GM19240 (cell line): ENCODE measurements at regions not wholly inside any gene's neighbourhood (a gene's known extent, or its start where the extent isn't known, plus 50 kb on each side); places are given as distances from the start of the nearest gene placed in this dataset.

Source experiments
- DNase-seq: peaks from one replicate; pipeline ENCODE4 v3.0.0; 2011; ENCODE audit warnings: low spot score; ENCODE audit not compliant: insufficient read length

DNA sequence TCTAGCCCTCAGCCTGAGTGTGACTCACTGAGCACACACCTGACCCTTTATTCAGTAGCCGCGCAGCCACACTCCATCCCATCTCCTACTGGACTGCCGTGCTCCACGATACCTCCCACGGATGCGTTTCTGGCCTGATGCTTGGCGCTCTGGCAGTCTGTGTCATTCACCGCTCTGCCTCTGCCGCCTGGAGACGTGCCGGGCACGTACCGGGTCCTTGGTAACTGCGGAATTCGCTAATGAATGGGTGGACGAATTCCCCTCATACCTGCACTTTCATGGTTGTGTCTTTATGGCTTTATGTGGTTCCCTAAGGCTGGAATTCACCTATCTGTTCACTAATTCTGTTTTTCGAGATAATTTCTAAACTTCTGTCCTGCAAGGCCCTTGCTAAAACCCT lies 405.7 kb downstream of the QKI start:
- no peak for DNase-seq

DNA sequence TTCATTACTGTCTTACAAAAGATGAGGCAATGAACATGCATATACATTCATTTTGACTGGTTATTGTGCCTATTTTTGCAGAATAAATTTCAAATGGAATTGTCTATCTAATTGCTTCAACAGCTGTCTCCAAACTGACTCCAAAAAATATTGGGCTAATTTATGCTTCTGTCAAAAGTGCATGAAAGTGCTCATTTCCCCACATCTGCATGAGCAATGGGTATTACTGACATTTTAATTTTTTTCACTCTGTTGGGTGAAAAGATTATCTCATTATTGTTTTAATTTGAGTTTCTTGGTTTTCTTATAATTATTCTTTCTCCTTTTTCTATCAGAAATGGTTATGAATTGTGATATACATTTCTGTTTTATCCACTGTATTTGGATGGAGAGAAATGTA lies 404.2 kb downstream of the QKI start:
- DNase-seq: no peak

DNA sequence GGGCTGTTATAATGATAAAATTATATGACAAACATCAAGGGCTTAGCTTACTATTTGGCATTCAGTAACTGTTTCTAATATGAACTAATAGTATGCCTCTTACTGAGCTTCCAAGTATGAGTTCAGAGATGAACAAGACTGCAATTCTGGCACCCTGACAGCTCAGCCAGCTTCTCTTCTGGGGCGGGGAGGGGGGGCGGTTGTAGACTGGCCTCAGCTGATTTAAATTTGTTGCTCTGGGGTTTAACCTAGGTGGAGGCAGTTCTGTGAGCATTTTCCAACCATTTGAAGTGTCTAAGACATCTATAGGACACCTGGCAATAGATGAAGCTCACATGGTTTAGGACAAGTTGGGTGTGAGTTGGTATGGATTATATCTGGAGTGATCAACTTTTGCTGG lies 401.9 kb downstream of the QKI start:
- no peak for DNase-seq

DNA sequence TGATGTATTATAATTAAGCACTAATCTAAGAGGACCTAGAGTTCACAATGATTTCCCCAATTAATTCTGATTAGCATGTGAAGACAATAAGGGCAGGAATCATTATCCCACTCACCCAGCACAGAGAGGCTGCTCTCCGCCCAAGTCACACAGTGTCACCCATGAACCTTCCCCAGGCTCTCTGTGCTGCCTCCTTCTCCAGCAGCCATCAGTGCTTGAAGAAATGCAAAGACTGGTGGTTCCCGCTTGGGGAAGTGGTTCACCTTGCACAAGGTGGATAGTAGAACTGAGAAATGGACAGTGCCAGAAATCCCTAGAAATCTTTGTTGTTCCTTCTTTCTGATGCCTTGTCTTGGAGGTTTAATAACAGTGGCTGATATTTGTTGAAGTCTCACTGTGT lies 401.3 kb downstream of the QKI start:
- DNase-seq: no peak

DNA sequence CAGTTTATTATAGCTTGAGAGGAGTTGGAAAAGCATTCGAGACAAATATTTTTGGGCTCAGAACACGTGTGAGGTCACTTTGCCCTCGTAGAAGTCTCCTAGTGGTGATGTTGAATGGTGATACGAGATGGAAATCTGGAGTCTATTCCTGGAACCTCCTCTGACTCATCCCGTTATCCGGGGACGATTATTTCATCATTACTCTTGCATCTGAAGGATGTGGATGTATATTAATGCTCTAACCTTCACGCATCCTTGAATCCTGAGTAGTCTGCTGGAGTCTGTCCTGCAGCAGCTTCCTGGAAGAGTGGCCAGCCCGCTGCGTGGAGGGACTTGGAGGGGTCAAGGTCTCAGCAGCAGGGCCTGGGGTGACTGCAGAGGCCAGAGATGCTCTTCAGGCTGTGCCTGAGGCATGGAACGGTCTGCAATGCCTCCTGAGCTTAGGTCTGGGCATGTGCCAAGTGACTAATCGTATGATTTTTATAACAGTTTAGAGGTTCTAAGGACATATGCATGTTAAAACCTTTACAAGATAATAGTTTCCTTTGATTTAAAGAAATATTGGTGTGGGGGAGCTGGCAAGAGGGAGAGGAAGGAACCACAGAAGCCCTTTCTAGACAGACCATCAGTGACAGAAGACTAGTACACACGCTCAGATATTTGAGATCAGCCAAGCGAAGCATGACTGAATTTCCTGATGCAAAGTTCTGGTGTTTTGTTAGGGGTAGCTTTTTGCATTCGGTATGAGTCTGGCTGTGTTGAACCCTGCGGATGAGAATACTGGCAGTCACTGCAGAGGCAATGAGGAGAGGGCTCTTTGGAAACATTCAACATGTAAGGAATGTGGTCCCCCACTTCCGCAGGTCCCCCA lies 400.2 kb downstream of the QKI start:
- DNase-seq: no peak

DNA sequence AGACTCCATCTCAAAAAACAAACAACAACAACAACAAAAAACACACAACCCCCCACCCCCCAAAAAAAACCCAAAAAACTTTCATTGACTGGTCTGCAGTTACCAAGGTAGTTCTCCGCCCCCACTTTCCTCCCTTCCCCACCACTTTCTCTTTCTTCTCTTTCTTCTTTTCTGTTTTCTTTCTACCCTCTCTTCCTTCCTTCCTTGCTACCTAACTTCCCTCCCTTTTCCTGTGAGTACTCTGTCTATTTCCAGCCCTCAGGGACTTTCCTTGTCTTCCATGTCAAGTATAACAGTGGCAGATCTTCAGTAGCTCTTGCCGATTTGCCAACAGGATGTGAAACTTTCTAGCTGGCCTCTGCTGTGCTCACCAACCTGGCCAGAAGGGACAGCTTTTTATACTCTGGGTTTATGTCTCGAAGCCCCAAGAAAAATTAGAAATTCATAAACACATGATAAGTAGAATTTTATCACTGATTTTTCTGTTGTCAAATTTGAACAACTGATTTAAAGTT lies 399.5 kb downstream of the QKI start:
- no peak for DNase-seq

DNA sequence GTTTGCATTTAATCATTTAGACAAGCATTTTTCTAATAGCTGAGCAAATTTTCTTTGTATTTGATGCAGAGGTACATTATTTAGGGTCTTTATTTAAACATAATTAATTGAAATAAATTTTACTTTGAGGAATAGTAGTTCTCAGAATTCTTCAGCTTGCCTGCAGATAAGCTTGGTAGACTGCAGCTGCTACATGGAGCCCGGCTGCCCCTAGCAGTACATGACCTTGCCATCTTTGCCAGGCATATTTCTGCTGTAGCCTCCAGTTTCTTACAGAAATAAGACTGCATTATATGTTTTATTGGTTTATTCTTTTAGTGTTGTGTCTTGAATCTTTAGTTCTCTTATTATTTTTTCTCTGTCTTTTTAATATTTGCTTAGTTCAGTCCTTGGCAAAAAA lies 396.8 kb downstream of the QKI start:
- DNase-seq: no peak

DNA sequence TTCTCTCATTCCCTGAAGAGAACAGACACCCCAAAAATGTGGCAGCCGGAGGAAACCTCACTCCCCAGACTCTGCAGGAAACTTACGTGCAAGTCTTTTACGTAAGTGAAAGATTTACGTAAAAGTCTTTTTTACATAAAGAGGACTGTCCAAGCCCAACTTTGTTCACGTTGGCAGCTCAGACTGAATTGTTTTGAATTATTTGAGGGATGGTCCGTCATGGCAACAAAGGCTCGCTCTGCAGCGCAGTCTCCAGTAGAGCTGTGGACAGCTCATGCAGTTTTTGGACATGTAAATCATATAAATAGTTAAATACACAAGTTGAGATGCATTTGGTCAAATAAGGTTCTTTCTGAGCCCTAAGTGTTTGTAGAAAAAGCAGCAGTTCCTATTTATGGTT lies 394.8 kb downstream of the QKI start:
- no peak for DNase-seq

DNA sequence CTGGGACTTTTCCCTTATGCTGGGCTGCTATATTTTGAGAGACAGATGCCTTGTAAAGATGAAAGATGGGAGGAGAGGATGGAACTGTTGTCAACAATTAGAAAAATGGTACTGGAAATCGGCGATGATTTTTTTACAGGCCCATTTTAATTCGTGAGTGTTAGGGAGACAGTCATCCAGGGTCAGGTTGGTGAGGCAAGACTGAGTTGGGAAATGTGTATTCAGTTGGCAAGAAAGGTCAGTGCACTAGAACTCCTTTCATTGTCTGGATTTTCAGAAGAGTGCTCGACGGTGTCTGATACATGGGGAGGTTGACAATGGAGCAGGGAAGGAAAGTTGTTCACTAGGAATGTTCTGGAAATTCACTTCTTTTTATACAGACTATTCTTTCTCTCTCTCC lies 394.4 kb downstream of the QKI start:
- no peak for DNase-seq

DNA sequence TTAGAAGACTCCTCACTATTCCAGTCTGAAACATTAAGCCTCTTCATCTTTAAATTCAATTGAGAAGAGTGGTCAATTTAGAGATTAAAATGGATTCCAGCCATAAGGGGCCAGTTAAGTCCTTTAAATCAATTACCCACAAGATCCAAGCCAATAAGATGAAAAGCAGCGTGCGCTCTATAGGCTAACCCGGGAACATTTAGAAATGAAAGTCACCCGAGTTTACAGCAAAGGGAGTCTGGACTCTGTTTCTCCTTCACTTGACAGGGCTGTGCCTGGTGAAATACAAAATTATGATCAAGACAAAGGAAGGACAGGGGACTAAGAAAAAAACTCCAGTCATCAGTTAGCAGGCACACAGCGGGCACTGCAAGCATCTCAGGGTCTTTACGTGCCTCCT lies 393.7 kb downstream of the QKI start:
- no peak for DNase-seq

DNA sequence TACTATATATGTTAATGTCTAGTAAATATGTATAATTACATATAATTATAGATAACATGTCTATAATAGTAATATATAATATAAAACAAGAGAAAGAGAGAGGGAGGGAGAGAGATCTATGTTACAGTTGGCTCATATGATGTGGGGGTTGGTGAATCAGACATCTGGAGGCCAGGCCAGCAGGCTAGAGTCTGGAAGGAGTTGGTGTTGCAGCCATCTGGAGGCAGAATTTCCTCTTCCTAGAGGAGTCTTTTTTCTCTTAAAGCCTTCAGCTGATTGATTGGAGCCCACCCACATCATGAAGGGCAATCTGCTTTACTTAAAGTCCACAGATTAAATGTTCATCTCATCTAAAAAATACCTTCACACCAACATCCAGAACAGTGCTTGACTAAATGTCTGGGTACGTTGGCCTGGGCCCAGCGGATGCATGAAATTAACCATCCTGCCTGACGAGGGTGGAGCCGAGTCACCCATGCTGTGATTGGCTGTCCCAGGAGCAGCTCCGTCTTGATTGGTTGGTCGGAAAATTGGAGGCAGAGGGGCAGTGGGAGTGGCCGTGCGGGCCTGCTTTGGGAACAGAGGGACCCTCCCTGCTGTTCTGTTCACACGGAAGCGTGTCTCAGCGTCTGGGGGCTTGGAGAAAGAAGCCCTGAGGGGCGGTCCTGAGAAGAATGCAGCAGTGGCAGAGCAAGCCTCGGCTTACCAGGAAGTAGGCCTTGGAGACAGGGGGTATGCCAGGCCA lies 392.4 kb downstream of the QKI start:
- no peak for DNase-seq

DNA sequence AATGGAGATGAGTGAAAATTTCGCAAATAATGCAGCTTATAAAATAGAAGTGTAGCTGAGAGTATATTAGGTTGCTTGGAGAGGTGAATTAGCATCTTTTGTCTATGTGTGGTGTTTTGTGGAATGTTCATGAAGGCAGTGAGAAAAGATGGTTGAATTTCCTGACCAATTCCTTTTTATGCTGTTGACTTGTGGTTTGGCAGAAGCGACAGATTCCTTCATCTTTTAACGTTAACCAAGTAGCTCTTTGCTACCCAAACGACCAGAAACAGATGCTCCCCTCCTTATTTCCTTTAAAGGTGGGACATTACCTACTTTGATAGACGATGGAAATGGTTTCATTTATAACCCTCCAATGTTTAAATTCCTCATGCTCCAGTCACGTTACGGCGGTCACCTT lies 390.5 kb downstream of the QKI start:
- no peak for DNase-seq

DNA sequence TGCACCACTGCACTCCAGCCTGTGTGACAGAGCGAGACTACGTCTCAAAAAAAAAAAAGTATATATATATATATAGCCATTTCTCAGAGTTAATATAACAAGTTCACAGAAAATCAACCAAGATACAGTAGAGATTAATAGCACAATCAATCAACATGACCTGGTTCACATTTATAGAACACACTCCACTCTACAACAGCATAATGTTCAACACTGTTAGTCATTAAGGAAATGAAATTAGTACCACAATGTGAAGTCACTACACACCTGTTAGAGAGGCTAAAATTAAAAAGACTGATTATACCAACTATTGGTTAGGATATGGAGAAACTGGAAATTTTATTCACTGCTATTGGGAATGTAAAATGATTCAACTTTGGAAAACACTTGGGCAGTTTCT lies 387.7 kb downstream of the QKI start:
- DNase-seq: no peak

DNA sequence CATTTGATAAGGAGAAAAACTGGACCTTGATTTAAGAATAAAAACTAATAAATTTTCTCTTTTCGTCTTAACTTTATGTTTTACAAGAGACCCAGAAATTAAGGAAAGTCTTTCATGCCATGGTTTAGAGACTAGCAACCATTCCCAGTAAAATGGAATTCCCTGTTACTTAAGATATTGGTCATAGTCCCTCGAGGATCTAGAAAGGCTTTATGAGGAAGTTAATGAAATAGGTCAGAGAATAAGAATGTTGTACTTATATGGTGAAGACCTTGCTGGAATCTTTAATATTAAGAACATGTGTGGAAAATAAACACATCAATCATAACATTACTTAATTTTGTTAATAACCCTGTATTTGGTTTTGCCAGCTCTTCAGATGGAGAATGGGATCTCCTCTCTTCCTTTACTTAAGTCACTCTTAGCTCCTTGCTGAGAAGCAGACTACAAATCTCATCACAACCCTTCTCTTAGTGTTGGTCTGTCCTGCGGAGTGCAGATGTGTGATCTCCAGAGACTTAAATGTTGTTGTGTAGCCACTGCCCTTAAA lies 382.9 kb downstream of the QKI start:
- no peak for DNase-seq

DNA sequence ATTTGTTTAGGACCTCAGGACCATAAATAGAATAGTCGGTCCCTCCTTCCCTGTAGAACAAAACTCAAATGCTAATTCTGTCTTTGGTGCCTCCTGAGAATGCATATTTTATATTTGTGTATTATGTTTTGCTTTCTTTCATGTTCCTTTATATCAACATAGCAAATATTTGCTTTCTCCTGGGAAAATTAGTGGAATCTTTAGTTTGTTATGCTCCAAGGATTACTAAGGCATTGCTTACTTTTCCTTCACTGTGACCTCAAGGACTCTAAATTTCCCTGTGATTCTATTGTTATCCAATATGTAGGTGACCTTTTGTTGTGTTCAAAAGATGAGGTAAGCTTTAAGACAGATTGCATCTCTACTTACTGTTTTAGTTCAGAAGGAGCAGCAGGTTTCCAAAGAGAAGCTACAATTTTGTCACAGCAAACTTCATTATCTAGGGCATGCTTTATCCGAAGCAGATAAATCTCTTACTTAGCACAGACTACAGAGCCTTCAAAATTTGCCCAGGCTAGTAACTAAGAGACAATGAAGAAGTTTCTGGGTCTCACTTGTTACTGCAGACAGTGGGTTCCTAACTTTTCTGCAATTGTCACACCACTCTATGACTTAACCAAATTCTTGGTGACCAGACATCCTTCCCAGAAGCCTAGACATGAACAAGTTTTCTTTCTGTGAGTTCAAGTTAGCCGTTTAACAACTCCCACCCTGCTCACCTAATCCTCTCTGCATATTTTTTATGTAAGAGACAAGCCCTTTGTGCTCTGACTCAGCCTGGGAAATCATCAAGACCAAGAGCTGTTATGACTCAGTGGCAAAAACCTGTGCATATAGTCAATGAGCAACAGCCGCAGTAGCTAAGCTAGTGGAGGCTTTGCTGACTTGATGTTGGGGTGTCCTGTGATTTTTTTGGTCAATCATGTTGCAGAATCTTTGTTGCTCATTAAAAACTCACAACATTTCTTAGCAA lies 378.8 kb downstream of the QKI start:
- no peak for DNase-seq

DNA sequence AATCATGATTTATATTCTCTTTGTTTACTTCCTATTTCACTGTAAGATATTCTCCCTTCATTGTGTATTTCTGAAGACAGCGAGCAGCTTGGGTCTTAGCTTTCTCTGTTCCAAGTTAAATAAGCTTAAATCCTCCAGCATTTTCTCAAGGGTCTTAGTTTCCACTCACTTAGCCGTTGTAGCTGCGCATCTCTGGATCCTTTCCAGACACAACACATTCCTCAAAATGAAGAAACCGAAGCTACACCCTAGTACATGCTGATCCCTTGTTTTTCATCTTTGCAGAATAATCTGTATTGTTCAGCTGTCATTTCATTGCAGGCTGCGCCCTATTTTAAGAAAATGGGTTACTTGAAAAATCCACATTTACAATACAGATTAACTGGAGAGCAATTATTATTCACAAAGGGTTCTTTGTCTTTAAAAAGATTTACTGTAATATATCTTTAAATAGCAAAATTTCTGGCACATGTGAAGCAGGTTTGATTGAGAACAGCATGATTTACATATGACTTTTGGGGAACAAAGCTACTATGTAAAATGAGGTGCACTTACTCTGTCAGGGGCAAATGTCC lies 375.8 kb downstream of the QKI start:
- no peak for DNase-seq

DNA sequence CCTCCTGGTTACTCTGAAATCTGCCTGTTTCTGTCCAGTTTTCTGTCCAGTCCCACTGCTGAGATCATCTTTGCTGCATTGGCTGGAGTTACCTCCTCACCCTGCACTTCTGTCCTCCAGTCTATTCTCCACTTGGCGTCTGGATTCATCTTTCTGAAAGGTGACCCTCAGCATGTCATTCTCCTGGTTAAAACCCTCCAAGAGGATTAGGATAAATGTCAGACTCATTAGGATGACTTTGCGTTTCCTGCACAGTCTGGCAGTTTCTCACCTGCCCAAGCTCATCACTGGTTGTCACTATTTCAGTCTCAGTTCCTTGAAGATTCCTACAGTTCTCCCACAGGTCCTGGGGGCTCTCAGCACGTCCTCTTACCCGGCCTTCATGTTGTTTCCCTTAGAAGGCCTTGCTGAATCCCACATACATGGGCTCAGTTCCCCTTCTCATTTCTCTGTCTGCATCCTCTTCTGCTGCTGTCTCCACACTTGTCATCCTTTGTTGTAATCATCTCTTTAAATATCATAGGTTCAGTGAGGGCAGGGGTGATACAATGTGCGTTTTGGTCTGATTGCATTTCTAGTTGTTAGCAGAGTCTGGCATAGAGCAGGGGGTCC lies 374.8 kb downstream of the QKI start:
- no peak for DNase-seq

DNA sequence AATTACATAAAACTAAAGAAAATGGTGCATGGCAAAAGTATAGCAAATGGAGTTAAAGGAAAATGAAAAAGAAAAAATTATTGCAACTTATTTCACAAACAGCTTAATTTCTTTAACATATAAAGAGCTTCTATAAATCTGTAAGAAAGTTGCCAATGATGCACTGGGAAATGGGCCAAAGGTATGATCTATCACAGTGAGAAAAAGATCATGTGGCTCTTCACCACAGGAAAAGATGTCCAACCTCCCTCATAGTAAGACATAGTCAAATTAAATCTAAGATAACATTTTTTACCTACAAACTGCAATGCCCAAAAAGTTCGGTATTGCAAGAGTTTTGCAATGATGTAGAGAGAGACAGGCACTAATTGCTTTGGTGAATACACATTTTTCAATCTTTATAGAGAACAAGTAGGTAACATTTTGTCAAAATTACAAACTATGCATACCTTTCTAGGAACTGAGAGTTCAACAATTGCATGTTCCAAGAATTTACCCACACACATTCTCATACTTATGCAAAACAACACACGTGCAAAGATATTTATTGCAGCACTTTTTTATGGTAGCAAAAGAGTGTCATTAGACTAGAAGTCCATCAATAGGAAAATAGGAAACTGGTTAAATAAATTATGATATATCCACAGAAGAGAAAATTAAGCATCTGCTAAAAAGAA lies 372.6 kb downstream of the QKI start:
- DNase-seq: no peak

DNA sequence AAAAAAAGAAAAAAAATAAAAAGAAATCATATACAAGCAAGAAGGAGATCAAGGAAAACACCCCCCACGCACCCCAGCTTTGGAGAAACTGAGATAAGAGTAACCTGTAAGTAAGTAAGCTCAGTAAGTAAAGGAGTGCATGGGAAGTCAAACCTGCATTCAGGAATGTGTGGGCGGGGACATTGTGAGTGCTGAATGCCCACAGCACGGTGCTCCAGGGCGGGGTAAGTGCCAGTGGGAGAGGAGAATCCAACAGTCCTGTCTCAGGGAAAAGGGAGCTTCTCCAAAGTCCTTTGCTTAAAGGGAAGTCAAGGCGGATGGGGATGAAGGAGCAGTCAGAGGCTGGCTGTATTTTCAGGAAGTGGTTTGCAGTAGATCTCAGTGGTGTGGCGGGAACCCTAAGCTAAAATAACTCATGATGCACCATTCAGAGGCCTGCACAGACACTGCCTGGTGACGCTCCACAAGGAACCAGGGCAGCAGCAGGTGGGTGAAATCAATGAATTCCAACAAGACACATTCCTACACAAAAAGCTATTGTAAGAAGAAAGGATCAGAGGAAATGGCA lies 368.0 kb downstream of the QKI start:
- DNase-seq: no peak

DNA sequence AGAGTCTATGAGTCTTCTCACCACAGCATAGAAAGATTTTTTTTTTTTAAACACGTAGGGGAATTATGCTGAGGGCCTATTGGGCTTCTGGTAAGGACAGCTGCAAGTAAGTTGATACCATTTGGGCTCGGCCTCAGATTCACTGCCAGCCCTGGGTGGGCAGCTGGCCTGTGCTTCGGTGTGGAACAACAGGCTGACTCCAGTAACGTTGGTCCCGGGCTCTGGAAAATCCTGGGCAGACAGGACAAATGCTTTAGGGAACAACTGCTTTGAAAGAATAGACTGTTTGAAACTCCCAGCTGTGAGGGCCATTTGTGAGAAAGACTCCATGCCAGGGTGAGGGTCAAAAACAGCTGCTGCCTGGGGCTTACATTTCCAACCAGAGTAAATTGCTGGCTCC lies 366.5 kb downstream of the QKI start:
- no peak for DNase-seq
